ENCODE measurements at regions not wholly inside any gene's neighbourhood (a gene's known extent, or its start where the extent isn't known, plus 50 kb on each side); places are given as distances from the start of the nearest gene placed in this dataset.
A peak's percentile ranks its signal among the peaks of the same experiment; 100 is the strongest.

GRCh38 chr2:55099878-55100820, 49.9 kb upstream of the RTN4 start (continued):
- TF ChIP-seq ZNF518A (tag by site-specific recombination; conservative IDR thresholded peaks at IDR 0.05; ENCODE audit: low read depth) (peak; percentile 64; the same call in 1 of the 2 replicates), ZNF548 (tag by site-specific recombination; IDR thresholded peaks at IDR 0.05) (no peak), ZNF24 (tag by site-specific recombination; IDR thresholded peaks at IDR 0.05) (0 out of 2 replicates have a peak, but pooled peaks have one; percentile 18), ZBTB1 (tag by site-specific recombination; IDR thresholded peaks at IDR 0.05) (no peak), ZNF416 (tag by site-specific recombination; IDR thresholded peaks at IDR 0.05) (no peak), ATF2 (tag by site-specific recombination; IDR thresholded peaks at IDR 0.05; ENCODE audit: low read depth) (peak; percentile 72), ZNF660 (tag by site-specific recombination; IDR thresholded peaks at IDR 0.05) (0 out of 2 replicates have a peak, but pooled peaks have one; percentile 36), ZSCAN23 (tag by site-specific recombination; IDR thresholded peaks at IDR 0.05) (no peak), ZBTB44 (tag by site-specific recombination; IDR thresholded peaks at IDR 0.05) (peak; percentile 91), YY1 (tag by site-specific recombination; IDR thresholded peaks at IDR 0.05) (no peak), KLF17 (tag by site-specific recombination; IDR thresholded peaks at IDR 0.05) (no peak), ZNF138 (tag by site-specific recombination; IDR thresholded peaks at IDR 0.05; ENCODE audit: borderline replicate concordance) (no peak), ZSCAN16 (tag by site-specific recombination; IDR thresholded peaks at IDR 0.05) (no peak), ZNF558 (tag by site-specific recombination; IDR thresholded peaks at IDR 0.05) (no peak), KLF16 (tag by site-specific recombination; IDR thresholded peaks at IDR 0.05) (peak; percentile 42; the same call in 1 of the 2 replicates), ZSCAN30 (tag by site-specific recombination; IDR thresholded peaks at IDR 0.05) (no peak), ZNF324 (tag by site-specific recombination; IDR thresholded peaks at IDR 0.05) (0 out of 2 replicates have a peak, but pooled peaks have one; percentile 33), ZFP37 (tag by site-specific recombination; IDR thresholded peaks at IDR 0.05) (no peak), PRDM1 (tag by site-specific recombination; IDR thresholded peaks at IDR 0.05) (no peak), ZNF677 (tag by site-specific recombination; IDR thresholded peaks at IDR 0.05) (peak; percentile 68; the same call in 1 of the 2 replicates), WT1 (tag by site-specific recombination; IDR thresholded peaks at IDR 0.05) (no peak), ZNF645 (tag by site-specific recombination; IDR thresholded peaks at IDR 0.05) (no peak), ZNF48 (tag by site-specific recombination; IDR thresholded peaks at IDR 0.05) (no peak), ZSCAN5A (tag by site-specific recombination; IDR thresholded peaks at IDR 0.05) (no peak), ZBTB26 (tag by site-specific recombination; optimal IDR thresholded peaks at IDR 0.05) (no peak), IKZF3 (tag by site-specific recombination; IDR thresholded peaks at IDR 0.05) (0 out of 2 replicates have a peak, but pooled peaks have one; percentile 6)

Data from HEK293 (cell line).